DMS 273 treated with DMSO at 0.1 percent for 48 hours (cell line): ENCODE measurements at regions not wholly inside any gene's neighbourhood (a gene's known extent, or its start where the extent isn't known, plus 50 kb on each side); places are given as distances from the start of the nearest gene placed in this dataset.
"Not testable (repeated sequence)": the region's sequence is repeated elsewhere in the genome, so short reads cannot be mapped to it uniquely, and the experiment has no call there.

ENCODE experiments used
- DNase-seq: peaks from one replicate; lab custom pipeline; 2025; lab: John Stamatoyannopoulos, UW

- not testable (repeated sequence) for DNase-seq
Observed at GRCh38 chr5:38678697-38679096, 122.3 kb upstream of the LIFR start.

DNA sequence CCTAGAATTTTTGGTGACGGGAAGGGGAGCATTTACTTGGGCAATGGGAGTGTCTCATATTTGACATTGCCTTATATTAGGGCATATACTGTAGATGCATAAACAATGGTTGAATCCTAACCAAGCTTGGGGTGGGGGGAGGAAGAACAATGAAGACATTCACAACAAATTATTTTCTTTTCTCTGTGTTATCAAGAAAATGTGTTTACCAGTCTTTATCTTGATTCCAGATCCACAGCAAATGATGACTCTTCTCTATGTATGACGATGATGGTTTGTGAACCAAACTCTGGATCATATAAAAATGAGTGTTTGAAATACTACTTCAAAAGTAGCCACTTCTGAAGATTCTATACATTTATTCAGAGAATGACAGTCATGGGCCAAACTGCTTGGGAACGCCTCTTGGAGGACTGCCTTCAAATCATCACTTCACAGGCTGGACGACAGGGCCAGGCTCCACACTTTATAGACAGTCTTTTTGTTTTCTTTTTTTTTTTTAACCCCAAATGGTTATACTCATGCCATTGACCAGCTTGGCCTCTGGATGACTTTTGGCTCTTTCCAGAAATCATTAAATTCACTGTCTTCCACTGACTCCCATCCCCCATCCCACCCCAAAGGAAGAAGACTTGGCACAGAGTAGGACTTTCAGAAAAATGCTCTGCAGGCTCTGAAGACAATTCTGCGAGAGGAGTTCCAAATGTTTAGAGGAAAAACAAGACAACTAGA, 123.8 kb upstream of the LIFR start:
- no peak for DNase-seq

GRCh38 chr5:38681029-38681706, 124.7 kb upstream of the LIFR start:
- DNase-seq = no peak

DNA sequence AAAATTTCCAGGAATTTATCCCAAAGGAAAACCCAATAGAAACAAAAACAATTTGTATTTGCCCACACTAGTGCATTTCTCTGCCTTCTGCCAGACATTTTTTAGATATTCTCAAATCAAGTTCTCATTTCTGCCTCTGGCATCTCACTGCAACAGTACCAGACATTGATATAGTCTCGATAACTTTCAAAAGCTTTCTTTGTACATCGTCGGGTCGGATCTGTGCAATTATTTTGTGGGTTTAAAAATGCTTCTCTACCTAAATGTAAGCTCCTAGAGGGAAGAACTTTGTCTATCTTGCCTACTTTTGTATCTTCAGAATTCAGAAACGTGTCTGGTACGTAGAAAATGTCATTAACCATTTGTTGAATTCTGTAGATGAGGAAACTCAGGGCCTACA, 125.5 kb upstream of the LIFR start:
- no peak for DNase-seq

GRCh38 chr5:38686658-38687057, 130.2 kb upstream of the LIFR start:
- DNase-seq = no peak

DNA sequence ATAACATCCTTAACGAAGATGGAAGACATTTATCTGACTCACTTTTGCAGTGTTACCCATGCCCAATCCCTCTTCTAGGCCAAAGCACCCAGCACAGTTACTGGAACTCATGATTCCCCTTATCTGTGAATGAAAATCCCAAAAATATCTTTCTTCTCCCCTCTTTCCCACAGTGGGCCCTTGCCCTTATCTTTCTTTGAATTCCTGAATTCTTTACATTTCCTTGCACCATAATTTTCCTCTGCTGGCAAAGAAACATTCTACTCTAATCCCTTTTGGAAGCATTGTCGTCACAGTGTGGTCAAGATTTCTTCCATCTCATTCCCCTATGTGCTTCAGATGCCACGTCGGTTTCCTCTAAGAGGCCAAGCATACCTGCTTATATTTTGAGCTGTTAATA, 135.9 kb upstream of the LIFR start:
- DNase-seq = no peak

GRCh38 chr5:38692781-38693527, 136.5 kb upstream of the LIFR start:
- no peak for DNase-seq

GRCh38 chr5:38695021-38695958, 138.8 kb upstream of the LIFR start:
- no peak for DNase-seq

- no peak for DNase-seq
Observed at GRCh38 chr5:38697013-38697412, 140.6 kb upstream of the LIFR start.

- DNase-seq = not testable (repeated sequence)
Observed at GRCh38 chr5:38705529-38705928, 140.3 kb upstream of the OSMR start.

DNA sequence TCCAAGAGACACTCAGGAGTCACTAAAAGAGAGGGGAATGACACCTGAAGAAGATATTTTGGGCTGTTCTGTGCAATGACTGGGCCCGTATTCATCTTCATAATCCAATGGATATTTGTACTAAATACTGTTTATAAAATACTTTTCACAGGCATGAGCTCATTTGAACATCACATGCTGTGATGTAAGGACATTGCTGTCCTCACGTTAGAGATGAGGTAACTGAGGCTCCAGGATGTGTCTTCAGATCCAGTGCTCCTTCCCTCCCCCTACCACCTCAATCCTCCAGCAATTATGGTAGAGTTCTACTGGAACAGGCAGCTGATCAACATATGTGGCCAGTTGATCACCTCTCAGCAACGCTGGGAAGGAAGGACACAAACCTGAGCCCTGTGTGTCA, 139.4 kb upstream of the OSMR start:
- no peak for DNase-seq

DNA sequence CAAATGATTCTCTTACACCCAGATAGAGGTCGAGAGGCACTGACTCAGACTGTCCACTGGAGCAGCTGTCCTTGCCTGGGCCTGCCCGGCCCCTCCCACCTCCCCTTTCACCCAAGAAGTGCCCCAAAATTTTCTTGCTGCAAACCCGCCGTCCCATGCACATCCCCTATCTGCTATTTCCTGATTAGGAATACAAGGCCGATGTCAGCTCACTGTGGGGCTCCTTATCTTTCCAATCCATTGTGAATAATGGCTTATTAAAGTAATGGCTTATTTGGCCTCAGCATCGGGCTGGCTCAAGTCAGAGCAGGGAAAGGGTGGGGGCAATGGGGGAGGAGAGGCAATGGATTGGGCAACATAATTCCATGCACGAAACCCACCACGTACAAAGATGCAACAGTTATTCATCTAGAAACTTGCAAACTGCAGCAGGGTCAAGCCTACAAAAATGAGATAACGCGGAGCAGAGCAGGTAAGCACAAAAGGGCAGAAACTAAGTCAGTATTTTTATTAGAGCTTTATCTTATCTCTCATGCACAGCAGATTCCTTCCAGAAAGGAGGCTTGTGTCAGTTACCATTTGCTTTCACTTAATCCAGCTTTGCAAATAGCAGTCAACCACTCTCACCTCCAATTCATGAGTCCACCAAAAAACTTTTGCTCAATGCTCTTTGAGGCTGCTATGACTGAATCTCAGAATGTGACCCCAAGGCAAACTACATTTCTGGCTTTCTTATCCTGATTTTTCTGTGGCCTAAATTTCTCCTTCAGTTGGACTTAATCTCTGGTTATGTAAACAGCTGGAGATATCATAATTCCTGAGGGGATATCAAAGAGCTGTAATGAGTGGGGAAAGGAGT, 138.2 kb upstream of the OSMR start:
- DNase-seq = no peak

DNA sequence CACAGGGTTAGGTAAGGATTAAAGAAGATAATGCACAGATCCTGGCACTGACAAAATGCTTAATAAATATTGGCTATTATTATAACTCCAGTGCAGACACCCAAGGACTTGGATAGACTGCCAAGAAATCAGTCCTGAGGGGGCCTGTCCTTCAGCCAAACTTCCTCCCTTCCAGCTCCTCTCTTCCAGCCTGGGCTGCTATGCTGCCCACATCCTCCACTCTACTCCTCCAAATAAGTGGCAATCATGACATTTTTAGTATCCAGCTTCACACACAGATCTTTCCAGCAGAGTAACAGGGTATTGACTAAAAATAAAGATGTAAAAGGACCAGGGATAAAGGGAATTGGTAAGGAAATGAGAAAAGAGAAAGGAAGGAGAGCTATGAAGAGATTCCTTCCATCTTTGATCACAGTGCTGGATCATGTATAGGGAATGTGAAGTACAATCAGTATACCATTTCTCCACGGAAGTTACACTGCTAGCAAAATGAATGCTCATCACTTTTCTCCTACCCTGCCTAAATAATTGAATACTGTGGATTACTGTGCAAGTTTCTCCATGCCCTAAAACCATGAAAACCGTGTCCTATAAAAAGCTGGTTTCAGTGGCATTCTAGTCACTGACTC, 136.0 kb upstream of the OSMR start:
- DNase-seq = no peak

DNA sequence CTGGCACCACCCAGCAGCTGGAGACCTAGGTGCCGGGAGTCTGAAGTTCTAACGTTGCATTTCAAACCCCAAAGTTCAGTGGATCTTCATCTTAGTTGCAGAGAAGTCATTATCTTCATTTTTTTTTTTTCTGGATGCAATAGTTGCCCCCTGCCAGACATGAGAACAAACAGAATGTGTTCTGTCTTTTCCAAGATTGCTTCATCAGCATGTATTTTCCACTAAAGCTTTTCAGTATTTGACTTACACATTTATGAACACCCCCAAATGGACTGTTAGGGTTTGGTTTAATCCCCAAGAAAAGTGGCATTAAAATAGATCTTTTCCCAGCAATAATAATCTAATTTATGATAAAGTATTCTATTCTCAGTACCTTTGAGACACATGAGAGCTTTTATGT, 135.2 kb upstream of the OSMR start:
- DNase-seq = no peak

- DNase-seq = no peak
Observed at GRCh38 chr5:38712391-38712790, 133.4 kb upstream of the OSMR start.

DNA sequence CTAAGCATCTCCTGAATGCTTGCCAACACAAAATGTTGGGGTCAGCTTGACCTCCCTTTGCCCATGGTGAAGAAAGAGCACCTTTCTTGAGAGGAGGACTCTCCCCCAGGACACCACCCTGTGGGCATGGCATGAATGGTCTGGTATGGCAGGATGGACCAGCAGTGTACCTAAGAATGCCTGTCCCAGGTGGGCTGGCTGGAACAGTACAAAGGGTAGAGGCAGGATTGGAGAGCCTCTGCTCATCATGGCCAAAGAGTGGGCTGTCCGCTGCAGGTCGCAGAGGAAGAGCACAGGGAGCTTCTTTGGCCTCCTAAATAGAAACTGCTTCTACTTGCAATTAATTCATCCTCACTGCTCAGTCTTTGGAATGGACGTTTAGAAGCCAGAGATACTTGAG, 131.6 kb upstream of the OSMR start:
- no peak for DNase-seq

DNA sequence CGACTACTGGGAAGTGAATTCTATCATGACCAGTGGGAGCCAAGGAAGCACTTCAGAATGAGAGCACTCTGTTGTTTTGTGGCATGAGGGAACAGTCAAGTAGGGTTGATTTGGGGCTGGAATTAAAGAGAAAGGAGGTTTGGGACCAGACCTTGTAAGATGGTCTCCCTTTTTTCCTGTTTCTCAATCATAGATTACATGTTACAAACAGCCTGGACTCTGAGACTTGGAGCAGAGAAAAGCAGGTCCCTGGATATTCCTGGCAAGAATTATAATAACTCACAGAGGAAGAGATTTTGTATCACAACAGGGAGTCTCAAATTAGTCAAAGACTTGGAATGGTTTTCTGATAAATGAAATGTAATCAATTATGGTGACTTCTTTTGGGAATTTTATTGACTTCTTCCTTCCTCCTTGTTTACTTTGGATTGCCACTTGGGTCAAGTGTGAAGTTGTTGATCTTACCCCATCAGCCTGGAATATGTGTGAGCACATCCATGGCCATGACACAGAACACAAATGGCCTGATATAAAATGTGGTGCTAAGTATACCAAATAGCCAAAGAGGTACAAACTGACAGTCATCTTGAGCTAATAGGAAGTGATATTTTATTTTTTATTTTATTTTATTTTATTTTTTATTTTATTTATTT, 131.0 kb upstream of the OSMR start:
- DNase-seq = no peak

GRCh38 chr5:38715696-38716095, 130.1 kb upstream of the OSMR start:
- DNase-seq = no peak

DNA sequence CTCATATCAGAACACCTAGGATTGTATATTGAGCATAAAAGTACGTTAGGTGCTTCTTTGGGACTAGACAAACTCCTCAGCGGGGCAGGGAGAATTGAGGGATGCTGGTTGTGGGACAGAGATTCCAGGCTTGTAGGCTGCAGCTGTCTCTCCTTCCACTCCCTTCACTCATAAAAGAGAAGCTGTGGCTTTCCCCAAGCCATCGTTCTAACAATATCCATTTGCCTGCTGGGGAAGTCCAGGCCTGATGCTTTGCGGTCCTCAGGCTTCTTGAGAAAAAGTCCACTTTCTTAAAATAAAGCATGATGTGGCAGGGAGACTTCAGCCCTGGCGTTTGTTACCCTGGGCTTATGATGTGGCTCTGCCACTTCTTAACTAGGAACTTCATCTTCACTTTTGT, 129.3 kb upstream of the OSMR start:
- no peak for DNase-seq

GRCh38 chr5:38718771-38719391, 126.9 kb upstream of the OSMR start:
- DNase-seq = no peak
